Neutrophil (primary cell): ENCODE measurements at regions not wholly inside any gene's neighbourhood (a gene's known extent, or its start where the extent isn't known, plus 50 kb on each side); places are given as distances from the start of the nearest gene placed in this dataset.
"Not testable (repeated sequence)": the region's sequence is repeated elsewhere in the genome, so short reads cannot be mapped to it uniquely, and the experiment has no call there.

Source experiments
- H3K27ac ChIP-seq: fragments of 200-600 bp; sonication (generic); 2 replicates; pipeline ENCODE4 v1.5.1; 2016; ENCODE audit warnings: mild to moderate bottlenecking, moderate library complexity
- H3K27me3 ChIP-seq: fragments of 200-600 bp; sonication (generic); 2 replicates; pipeline ENCODE4 v1.6.0; 2016; ENCODE audit warnings: mild to moderate bottlenecking
- H3K36me3 ChIP-seq: fragments of 200-600 bp; sonication (generic); 2 replicates; pipeline ENCODE4 v1.5.1; 2017
- H3K4me1 ChIP-seq, 2 experiments: fragments of 200-600 bp in 1 of 2; sonication (generic) in 1 of 2; 1 replicate in 1 of 2; 2 replicates in 1 of 2; pipeline versions ENCODE4 v1.5.1 to v1.6.1; 2013 to 2016; ENCODE audit warnings: low read depth in 1 of 2, low read length in 1 of 2, mild to moderate bottlenecking in 1 of 2, moderate library complexity in 1 of 2; ENCODE audit not compliant: control insufficient read depth in 1 of 2, insufficient read depth in 1 of 2
- H3K4me3 ChIP-seq, 2 experiments: fragments of 200-600 bp in 1 of 2; sonication (generic) in 1 of 2; 1 replicate in 1 of 2; 2 replicates in 1 of 2; pipeline ENCODE4 v1.5.1; 2013 to 2016; ENCODE audit warnings: low read depth in 1 of 2, low read length in 1 of 2, mild to moderate bottlenecking in 1 of 2, moderate library complexity in 1 of 2
- H3K9me3 ChIP-seq: fragments of 200-600 bp; sonication (generic); 2 replicates; pipeline ENCODE4 v1.5.1; 2016
- TF ChIP-seq, protein P1 (sequence below): fragments of 200-600 bp; sonication (generic); IDR thresholded peaks from 2 replicates; pipeline ENCODE4 v1.5.1; 2016; ENCODE audit warnings: antibody characterized with exemption

GRCh38 chr4:57974821-57975220 lies 864.6 kb upstream of the IGFBP7 start:
- Histone ChIP-seq H3K9me3 (no peaks in the 10 kb centered on the region), H3K36me3 (no peaks in the 10 kb centered on the region), H3K27me3 (no peaks in the 10 kb centered on the region), H3K4me3 (no peak overlapping the region), H3K27ac (no peak overlapping the region), H3K4me1 (no peaks in the 10 kb centered on the region)
- TF ChIP-seq, protein P1, sequence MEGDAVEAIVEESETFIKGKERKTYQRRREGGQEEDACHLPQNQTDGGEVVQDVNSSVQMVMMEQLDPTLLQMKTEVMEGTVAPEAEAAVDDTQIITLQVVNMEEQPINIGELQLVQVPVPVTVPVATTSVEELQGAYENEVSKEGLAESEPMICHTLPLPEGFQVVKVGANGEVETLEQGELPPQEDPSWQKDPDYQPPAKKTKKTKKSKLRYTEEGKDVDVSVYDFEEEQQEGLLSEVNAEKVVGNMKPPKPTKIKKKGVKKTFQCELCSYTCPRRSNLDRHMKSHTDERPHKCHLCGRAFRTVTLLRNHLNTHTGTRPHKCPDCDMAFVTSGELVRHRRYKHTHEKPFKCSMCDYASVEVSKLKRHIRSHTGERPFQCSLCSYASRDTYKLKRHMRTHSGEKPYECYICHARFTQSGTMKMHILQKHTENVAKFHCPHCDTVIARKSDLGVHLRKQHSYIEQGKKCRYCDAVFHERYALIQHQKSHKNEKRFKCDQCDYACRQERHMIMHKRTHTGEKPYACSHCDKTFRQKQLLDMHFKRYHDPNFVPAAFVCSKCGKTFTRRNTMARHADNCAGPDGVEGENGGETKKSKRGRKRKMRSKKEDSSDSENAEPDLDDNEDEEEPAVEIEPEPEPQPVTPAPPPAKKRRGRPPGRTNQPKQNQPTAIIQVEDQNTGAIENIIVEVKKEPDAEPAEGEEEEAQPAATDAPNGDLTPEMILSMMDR: no peak

DNA sequence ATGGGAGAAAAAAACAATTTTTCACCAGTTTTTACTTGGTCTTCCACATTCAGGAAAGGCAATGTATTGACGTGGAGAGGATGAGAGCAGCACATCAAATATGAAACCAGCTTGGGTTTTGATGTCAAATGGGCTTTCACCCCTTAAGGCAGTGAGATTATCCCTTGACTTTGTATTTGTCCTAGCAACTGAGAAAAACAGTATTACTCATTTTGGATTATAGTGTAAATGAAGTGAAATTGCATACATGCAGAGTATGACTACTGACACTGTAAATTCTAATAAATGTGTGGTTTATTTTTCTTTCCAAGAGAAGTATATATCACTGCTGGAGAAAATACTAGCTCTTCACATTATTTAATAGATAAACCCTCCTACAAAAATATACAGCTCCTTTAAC lies 863.6 kb upstream of the IGFBP7 start:
- no peaks in the 10 kb centered on the region for H3K36me3 ChIP-seq
- no peaks in the 10 kb centered on the region for H3K4me1 ChIP-seq
- H3K27ac ChIP-seq: no peak overlapping the region
- H3K27me3 ChIP-seq: no peaks in the 10 kb centered on the region
- TF ChIP-seq, protein P1: no peak
- no peak overlapping the region for H3K4me3 ChIP-seq
- H3K9me3 ChIP-seq: no peaks in the 10 kb centered on the region

GRCh38 chr4:57971261-57971660 lies 861.1 kb upstream of the IGFBP7 start:
- H3K4me3 ChIP-seq: no peak overlapping the region
- TF ChIP-seq, protein P1: no peak
- no peaks in the 10 kb centered on the region for H3K4me1 ChIP-seq
- no peaks in the 10 kb centered on the region for H3K36me3 ChIP-seq
- H3K9me3 ChIP-seq: no peaks in the 10 kb centered on the region
- no peak overlapping the region for H3K27ac ChIP-seq
- H3K27me3 ChIP-seq: no peaks in the 10 kb centered on the region

DNA sequence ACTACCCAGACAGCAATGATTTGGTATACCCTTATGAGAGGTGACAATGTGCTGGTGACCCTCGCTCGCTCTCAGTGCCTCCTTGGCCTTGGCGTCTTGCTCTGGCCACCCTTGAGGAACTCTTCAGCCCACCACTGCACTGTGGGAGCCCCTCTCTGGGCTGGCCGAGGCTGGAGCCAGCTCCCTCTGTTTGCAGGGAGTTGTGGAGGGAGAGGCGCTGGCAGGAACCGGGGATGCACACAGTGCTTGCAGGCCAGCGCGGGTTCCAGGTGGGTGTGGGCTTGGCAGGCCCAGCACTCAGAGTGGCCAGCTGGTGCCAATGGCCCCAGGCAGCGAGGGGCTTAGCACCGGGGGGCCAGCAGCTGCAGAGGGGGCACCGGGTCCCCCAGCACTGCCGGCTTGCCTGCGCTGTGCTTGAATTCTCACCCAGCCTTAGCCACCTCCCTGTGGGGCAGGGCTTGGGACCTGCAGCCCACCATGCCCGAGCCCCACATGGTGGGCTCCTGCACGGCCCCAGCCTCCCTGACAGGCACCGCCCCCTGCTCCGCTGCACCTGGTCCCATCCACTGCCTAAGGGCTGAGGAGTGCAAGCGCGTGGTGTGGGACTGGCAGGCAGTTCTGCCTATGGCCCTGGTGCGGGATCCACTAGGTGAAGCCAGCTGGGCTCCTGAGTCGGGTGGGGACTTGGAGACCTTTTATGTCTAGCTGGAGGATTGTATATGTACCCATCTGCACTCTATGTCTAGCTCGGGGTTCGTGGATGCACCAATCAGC lies 857.0 kb upstream of the IGFBP7 start:
- H3K9me3 ChIP-seq: no peaks in the 10 kb centered on the region
- H3K4me3 ChIP-seq: no peak overlapping the region
- H3K36me3 ChIP-seq: no peaks in the 10 kb centered on the region
- no peak overlapping the region for H3K27ac ChIP-seq
- H3K4me1 ChIP-seq: no peaks in the 10 kb centered on the region
- H3K27me3 ChIP-seq: no peaks in the 10 kb centered on the region
- TF ChIP-seq, protein P1: no peak

- H3K4me1 ChIP-seq, H3K27ac ChIP-seq, H3K27me3 ChIP-seq, H3K36me3 ChIP-seq, H3K9me3 ChIP-seq, H3K4me3 ChIP-seq: not testable (repeated sequence)
These were observed 855.2 kb upstream of the IGFBP7 start for GRCh38 chr4:57965431-57965830.

DNA sequence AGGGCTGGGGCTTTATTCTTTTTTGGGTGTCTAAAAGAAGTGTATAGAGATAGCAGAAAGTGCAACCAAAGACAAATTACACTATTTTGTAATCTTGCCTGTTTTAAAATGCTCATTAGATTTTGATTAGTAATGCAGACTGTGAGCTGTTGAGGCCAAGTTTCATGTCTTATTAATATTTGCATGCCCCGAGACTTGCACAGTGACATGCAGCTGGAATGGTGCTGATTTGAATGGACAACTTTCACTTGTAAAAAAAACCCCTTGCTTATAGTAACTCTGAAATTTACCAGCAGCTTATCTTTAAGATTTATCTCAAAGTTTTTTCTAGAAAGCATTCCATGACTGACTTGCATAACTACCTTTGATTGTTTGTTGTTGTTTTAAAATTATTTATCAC lies 835.1 kb upstream of the IGFBP7 start:
- TF ChIP-seq, protein P1: no peak
- Histone ChIP-seq H3K9me3 (no peaks in the 10 kb centered on the region), H3K36me3 (no peaks in the 10 kb centered on the region), H3K4me1 (no peaks in the 10 kb centered on the region), H3K27ac (no peak overlapping the region), H3K27me3 (no peaks in the 10 kb centered on the region), H3K4me3 (no peak overlapping the region)
